ENCODE measurements at regions not wholly inside any gene's neighbourhood (a gene's known extent, or its start where the extent isn't known, plus 50 kb on each side); places are given as distances from the start of the nearest gene placed in this dataset.

DNA sequence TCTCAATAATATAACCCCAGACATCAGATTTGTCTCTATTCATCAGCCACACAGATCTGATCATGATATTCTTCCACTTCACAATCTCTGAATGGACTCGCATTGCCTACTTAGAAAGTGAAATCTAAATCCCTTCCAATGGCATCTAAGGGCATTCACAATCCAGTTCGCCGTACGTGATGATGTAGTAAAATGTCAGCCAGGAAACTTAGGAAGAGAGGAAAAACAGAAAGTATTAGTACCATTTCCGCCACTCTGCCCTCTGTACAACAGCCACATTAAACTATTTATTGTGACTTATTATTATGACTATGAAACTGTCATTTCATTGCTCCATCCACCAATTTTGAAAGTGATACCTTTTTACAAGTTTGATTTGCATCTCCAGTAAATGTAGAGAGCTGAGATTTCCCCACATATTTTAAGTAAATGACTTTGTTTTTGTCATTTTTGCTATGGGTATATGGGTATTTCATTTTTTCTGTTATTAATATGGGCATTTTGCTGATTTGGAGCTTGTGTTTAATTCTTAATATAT lies 69.4 kb upstream of the SMIM36 start:
- no peak for DNase-seq

DNA sequence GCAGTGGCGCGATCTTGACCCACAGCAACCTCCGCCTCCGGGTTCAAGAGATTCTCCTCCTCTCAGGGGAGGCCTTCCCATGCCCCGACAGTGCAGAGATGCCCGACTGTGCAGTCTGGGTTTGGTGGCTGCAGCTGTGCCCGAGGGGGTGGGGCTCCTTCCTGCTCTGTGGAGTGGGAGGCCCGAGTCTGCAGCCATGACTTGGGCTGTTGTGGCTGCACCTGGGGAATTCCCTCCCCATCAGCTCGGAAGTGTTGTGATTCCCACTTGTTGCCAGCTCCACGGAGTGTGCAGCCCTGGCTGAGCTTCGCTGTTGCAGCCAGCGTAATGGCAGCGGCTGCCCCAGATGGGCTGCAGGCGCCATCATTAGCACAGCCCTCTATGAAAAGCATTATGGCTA lies 66.4 kb upstream of the SMIM36 start:
- no peak for DNase-seq

DNA sequence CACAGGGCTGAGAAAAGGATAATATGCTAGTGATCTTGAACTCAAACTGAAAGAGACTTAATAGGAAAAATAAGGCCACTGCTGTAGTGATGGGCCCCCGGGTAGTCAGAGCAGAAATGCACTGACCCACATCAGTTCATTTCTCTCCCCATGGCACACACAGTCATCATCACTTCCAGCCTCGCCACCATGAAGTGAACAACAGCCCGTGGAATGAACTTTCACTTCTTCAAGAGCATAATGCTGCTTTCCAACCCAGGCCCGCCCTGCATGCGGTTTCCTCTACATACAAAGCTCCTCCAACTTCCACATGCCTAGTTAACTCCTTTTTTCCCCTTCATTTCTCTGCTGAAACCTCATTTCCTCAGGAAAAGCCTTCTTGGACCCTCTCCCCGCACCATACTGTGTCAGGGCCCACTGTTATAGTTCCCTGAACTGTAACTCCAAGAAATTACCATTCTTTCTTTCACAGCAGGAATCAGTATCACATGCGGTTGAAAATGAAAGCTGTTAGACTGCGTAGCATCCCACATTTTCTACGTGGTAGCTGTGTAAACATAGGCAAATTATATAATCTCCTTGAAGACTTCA lies 65.8 kb upstream of the SMIM36 start:
- DNase-seq: no peak

DNA sequence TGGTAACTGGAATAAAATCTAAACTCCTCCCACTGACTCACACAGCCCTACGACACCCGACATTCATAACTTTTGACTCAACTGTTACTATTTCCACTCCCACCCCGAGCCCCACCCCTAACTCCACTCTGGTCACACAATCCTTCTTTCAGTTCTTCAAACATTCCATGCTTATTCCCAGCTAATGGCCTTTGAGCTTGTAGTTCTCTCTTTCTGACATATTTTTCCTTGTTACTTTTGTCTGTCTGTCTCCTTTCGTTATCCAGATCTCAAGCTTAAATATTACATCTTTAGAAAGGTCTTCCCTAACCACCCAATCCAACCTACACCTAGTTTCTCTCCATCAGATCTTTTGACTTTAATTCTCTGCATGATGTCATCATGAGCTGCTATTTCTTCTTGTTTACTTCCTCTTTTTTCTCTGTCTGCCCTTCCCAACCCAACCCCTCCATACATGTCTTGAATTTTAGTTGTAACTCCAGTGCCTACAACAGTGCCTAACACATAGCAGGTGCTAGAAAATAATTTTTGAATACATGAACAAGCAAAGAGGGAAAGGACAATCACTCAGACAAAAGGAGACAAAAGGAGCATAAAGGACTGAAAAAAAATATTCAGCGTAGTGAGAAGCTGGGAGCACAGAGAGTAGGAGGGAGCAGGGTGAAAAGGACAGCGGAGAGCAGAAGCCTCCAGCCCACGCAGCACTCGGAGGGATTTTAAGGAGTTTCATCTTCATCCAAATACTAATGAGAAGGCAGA lies 65.2 kb upstream of the SMIM36 start:
- peak; percentile 15 for DNase-seq

DNA sequence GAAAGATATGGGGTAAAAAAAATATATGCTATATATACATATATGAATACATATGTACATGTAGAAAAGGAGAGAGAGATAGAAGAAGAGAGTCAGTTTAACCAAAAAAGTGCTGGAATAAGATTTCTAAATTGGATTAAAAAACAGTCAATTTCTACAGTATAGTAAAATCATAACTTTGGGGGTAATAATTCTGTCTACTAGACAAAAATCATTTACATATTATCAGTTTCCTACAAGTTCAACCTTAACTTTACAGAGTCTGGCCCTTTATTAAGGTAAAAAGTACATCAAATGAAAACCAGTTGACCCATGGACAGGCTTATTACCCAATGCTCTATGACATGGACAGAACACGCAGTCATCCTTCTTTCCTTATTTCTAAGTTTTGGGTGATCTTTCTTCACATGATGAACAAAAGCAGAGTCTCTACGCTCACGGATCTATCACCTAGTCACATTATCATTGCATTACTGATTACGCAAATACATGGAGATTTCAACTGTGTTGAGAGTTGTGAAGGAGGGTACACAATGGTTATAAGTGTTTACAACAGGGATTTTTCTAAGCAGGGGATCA lies 63.9 kb upstream of the SMIM36 start:
- DNase-seq: no peak

DNA sequence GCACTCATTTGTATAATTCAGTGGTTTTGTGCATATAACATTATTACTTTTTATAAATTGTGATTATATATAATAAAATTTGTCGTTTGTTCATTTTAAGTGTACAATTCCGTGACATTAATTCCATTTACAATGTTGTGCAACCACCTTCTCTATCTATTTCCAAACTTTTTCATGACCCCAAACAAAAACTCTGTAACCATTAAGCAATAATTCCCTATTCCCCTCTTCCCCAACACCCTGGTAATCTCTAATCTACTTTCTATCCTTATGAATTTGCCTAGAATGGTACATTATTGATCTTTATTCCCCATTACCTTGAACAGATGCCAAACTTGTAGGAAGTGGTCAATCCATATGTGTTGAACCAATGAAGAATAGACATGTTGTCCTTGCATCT lies 61.3 kb upstream of the SMIM36 start:
- DNase-seq: no peak

DNA sequence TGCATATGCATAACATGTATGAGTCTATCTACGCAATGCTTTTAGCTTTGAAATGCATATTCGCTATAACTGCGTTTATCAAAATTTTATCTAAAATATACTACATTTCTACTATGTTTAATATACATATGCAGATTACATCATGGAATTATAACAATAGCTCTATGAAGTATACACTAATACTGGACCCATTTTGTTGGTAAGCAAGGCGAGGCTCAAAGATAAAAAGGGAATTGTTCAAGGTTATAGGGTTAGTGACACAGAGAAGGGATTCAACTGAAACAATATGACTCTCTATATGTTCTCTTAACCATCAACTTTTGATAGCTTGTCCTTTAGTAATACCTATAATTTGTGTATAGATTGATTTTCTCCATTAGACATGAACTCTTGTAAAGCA lies 60.9 kb upstream of the SMIM36 start:
- no peak for DNase-seq

DNA sequence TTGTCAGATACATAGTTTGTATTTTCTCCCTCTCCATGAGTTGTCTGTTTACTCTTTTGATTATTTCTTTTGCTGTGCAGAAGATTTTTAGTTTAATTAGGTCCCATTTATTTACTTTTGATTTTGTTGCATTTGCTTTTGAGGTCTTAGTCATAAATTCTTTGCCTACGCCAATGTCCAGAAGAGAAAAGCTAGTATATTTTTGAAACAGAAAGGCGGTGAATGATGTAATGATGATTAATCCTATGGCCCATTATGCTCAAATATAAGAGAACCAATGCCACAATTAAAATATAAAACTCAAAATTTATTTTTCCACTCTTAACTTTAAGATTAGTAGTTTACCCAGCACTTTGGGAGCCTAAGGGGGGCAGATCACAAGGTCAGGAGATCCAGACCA lies 59.8 kb upstream of the SMIM36 start:
- no peak for DNase-seq

DNA sequence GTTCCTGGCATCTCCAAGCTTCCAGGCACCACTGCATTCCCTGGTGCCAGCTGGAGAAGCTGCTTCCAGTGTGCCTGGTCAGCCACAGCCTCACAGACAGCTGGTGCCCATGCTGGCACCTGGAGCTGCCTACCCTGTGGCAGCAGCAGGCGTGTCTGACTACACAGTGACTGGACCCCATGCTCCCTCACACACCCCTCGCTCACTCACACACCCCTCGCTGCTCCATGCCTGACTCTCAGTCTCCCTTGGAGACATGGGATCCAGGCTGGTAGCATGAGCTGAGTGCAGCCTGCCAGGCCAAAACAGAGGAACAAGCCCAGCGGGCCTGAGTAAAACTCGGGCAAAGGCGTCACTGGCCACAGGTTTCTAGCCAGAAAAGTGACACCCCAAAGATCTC lies 59.1 kb upstream of the SMIM36 start:
- DNase-seq: no peak

DNA sequence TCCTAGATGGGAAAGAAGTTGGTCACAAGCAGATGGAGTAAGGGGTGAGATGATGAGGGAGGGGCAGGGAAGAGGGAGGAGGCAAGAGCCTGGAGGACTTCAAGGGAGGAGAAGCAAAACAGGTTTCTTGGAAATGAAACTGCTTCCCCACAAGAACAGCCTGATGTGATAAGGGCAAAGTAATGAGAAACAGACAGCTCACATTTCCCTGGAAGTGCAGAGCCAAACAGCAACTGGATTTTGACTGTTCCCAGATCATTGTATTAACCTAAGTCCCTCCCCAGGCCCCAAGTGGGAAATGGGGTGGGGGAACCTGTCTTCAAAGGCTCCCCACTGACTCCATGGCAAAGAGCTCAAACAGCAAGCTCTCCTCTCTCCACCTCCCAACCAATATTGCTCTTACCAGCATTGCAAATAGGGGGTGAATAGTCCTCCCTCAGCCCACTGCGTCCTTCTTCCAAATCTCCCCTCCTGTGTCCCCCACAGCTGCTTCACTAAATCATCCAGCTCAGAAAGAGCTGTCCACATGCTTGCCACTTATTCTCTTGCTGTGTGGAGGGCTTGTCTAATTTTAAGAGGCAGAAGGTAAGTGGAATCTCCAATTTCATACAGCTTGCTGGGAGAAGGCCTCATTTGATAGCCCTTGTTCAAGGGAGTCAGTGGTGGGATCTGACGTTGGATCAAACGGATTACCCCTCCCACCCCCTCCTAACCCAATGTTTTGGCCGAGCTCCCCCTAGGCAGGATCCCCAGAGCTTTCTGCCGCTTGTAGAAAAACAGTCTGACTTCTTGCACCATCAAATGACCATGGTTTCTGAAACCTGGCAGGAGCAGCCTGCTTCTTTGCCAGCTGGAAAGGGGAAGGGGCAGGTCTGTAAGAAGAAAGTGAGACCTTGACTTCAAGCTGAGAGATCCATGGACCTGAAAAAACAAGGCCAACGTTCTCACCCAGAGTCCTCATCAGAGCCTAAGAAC lies 56.3 kb upstream of the SMIM36 start:
- DNase-seq: no peak

DNA sequence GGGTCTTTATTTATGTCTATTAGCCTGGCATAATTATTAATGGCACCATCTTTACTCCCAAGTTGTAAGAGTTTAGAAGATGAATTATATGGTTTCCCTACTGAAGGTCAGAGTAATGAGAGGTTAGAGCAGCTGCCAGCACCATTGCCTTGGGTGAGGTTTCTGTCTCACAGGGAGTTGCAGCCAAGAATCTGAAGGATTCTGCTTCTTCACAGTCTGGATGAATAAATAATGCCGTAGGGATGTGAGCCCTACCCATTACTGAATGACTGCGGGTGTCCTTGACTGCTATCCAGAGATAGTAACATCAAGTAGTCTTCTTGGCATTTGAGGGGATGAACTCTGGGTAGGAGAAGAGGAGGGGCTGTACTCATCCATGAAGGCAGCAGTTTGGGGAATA lies 52.8 kb upstream of the SMIM36 start:
- DNase-seq: no peak

DNA sequence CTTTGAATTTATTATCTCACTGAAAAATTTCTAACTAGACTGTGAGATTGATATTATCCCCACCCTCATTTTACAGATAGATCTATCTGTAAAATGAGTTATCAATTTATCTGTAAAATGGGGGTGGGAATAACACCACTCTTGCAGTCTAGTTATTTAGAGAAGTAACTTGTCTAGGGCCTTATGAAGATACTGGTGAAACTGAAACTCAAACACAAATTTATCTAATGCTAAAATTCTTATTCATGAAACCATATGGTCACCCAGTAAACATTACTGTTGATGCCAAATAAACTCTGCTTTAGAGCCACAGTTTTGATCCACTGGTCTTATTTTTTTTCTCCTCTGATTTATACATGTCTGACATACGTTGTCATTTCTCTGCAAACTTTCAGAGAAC lies 52.1 kb upstream of the SMIM36 start:
- DNase-seq: no peak

DNA sequence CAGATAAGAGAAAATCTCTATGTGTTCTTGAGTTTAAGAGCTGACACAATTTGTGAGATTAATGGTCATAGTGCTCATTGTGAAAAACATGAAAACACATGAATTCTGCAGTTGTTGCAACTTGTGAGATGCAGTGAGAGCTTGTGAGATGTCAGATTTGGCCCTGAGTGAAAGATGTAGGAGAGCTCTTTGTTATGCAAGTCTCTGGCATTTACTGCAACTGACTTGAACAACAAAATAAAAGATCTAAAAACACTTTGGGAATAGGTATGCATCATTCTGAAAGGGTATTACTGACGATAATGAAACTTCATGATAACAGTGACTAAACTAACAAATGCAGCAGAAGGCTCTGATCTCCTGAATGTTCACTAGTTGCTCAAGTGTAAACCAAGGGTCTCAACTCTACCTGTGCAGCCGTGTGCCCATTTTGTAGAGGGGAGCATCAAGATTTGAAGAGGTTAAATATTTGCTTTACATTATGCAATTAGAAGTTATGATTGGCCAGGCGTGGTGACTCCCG lies 50.8 kb upstream of the SMIM36 start:
- no peak for DNase-seq

DNA sequence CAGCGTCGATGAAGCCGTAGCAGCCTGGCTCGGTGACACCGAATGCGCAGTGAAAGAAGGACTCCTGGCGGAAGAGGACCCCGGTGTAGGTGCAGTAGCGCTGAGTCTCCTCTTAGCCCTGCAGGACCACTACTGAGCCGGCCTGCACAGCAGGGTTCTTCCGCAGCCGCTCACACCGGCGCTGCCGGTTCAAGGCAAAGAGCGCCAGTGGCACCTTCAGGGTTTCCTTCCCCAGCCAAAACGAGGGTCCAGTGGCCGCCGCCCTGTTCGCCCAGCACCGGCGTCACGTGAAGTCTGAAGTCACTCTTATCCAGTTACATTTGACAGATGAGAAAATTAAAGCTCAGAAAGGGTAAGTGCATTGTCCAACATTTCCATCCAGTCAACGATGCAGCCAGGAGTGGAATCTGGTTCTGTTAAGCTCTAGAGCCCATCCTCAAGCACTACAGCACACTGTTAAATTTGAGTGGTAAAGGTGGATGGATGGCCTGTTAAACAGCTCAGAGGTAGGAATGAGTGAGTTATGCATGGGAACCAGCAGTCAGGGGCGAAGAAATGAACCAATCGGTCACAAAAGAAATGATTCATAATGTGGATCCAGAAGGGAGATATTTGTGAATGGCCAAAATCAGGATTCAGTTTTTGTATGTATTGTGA lies 50.2 kb upstream of the SMIM36 start:
- DNase-seq: no peak
